ENCODE measurements at regions not wholly inside any gene's neighbourhood (a gene's known extent, or its start where the extent isn't known, plus 50 kb on each side); places are given as distances from the start of the nearest gene placed in this dataset.

DNA sequence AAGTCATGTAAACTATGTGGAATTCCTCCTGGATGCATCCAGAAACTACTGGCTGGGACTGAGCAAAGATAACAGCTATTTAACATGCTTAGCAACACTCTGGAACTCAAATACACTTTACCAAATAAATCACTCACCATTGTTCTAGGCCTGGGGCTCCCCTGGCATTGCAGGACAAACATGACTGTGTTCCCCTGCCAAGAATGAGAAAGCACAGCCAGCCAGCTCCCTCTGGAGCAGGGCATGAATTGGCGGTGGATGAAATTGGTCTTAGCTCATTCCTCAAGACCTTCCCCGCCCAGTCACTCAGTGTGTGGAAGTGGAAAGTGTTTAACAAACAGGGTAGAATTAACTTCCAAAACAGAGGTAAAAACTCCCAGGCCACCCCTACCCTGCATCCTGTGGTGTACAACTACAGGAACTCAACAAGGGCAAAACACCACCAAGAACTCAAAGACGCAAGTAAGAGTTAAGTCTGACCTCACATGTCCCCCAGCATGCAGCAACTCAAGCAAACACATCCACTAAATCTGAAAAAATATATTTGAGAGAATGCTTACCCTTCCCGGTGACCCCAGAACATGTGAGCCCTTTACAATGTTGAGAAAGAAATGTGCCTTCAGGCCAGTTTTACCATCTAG is 58.4 kb upstream of the BDKRB2 start:
- no peaks in the 10 kb centered on the region for H3K36me3 ChIP-seq (ENCODE audit: control insufficient read depth in 2 of 2, insufficient read depth in 2 of 2, low read length in 1 of 2)
- SMC1A ChIA-PET (ENCODE audit: uncharacterized antibody, unreplicated experiment) = no interaction called here
- no peaks in the 10 kb centered on the region for H3K4me1 ChIP-seq (ENCODE audit: control insufficient read depth, insufficient read depth, low read length)
- no peaks in the 10 kb centered on the region; a peak in 1 of 4 replicates for H3K27me3 ChIP-seq (replicated peaks in 1 of 2; ENCODE audit: control insufficient read depth in 2 of 2, insufficient read depth in 2 of 2, low read length in 1 of 2)
- POLR2A ChIA-PET = no interaction called here
- FAIRE-seq (no peak), ATAC-seq (no peak), DNase-seq (ENCODE audit: low read depth, low spot score) (no peak)
- no peaks in the 10 kb centered on the region for H4K20me1 ChIP-seq (ENCODE audit: control insufficient read depth, insufficient read depth)
- BruUV-seq (replicated peaks) = no TSS peak
- TF ChIP-seq, protein P1, sequence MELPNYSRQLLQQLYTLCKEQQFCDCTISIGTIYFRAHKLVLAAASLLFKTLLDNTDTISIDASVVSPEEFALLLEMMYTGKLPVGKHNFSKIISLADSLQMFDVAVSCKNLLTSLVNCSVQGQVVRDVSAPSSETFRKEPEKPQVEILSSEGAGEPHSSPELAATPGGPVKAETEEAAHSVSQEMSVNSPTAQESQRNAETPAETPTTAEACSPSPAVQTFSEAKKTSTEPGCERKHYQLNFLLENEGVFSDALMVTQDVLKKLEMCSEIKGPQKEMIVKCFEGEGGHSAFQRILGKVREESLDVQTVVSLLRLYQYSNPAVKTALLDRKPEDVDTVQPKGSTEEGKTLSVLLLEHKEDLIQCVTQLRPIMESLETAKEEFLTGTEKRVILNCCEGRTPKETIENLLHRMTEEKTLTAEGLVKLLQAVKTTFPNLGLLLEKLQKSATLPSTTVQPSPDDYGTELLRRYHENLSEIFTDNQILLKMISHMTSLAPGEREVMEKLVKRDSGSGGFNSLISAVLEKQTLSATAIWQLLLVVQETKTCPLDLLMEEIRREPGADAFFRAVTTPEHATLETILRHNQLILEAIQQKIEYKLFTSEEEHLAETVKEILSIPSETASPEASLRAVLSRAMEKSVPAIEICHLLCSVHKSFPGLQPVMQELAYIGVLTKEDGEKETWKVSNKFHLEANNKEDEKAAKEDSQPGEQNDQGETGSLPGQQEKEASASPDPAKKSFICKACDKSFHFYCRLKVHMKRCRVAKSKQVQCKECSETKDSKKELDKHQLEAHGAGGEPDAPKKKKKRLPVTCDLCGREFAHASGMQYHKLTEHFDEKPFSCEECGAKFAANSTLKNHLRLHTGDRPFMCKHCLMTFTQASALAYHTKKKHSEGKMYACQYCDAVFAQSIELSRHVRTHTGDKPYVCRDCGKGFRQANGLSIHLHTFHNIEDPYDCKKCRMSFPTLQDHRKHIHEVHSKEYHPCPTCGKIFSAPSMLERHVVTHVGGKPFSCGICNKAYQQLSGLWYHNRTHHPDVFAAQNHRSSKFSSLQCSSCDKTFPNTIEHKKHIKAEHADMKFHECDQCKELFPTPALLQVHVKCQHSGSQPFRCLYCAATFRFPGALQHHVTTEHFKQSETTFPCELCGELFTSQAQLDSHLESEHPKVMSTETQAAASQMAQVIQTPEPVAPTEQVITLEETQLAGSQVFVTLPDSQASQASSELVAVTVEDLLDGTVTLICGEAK (IDR thresholded peaks at IDR 0.05; ENCODE audit: borderline replicate concordance) = no peak
- TF ChIP-seq TARDBP (IDR thresholded peaks at IDR 0.05; ENCODE audit: borderline replicate concordance) (no peak), GATAD2B (conservative IDR thresholded peaks at IDR 0.05; ENCODE audit: low read depth) (no peak), ASH2L (IDR thresholded peaks at IDR 0.05; ENCODE audit: borderline replicate concordance, low read depth) (no peak), NBN (IDR thresholded peaks at IDR 0.05) (no peak), SMAD5 (IDR thresholded peaks at IDR 0.05; ENCODE audit: low read depth) (no peak), SUZ12 (IDR thresholded peaks at IDR 0.05; ENCODE audit: unreplicated experiment) (no peak), SUPT20H (IDR thresholded peaks at IDR 0.05; ENCODE audit: borderline replicate concordance, control insufficient read depth, low read depth, low read length) (no peak), YY1 (IDR thresholded peaks at IDR 0.05; ENCODE audit: low read depth, low read length) (no peak), MEF2B (IDR thresholded peaks at IDR 0.05; ENCODE audit: partially characterized antibody, poor library complexity, severe bottlenecking) (no peak)
- TF ChIP-seq, protein P2, sequence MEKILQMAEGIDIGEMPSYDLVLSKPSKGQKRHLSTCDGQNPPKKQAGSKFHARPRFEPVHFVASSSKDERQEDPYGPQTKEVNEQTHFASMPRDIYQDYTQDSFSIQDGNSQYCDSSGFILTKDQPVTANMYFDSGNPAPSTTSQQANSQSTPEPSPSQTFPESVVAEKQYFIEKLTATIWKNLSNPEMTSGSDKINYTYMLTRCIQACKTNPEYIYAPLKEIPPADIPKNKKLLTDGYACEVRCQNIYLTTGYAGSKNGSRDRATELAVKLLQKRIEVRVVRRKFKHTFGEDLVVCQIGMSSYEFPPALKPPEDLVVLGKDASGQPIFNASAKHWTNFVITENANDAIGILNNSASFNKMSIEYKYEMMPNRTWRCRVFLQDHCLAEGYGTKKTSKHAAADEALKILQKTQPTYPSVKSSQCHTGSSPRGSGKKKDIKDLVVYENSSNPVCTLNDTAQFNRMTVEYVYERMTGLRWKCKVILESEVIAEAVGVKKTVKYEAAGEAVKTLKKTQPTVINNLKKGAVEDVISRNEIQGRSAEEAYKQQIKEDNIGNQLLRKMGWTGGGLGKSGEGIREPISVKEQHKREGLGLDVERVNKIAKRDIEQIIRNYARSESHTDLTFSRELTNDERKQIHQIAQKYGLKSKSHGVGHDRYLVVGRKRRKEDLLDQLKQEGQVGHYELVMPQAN (conservative IDR thresholded peaks at IDR 0.05) = no peak
- H3K4me3 ChIP-seq = no peak overlapping the region
- CTCF ChIA-PET = interaction anchor here (0.9 to 1.0 kb wide), 2 partner anchors 9 to 1288 kb away, joined by 3 read pairs; no protein-coding TSS in a partner anchor
- RAD21 ChIA-PET (ENCODE audit: unreplicated experiment) = no interaction called here
- no peaks in the 10 kb centered on the region; the same call in 2 of the 3 replicates for H3K9me3 ChIP-seq (replicated peaks; ENCODE audit: control insufficient read depth, insufficient read depth, low read length)
- H3K27ac ChIP-seq (ENCODE audit: control insufficient read depth, insufficient read depth) = no peak overlapping the region
- H2AFZ ChIP-seq (ENCODE audit: control insufficient read depth, low read depth, low read length) = no peak overlapping the region
- 37% methylated on average over 4 of the region's 4 CpGs for WGBS (ENCODE audit: insufficient coverage, insufficient replicate concordance, low lambda C conversion rate, missing lambda C conversion rate)
- no peak overlapping the region for H3K4me2 ChIP-seq (ENCODE audit: control insufficient read depth, insufficient read depth)
- H3K79me2 ChIP-seq (ENCODE audit: control insufficient read depth, insufficient read depth, low read length) = no peaks in the 10 kb centered on the region
- H3K9ac ChIP-seq (ENCODE audit: control insufficient read depth, insufficient read depth, low read length) = no peak overlapping the region
- intact Hi-C loops (cut with micrococcal nuclease; ENCODE audit: unreplicated experiment) = no loop called here
- in situ Hi-C loops (cut with MboI) = no loop called here
